Naive thymus-derived CD8-positive, alpha-beta T cell (primary cell): ENCODE measurements at regions not wholly inside any gene's neighbourhood (a gene's known extent, or its start where the extent isn't known, plus 50 kb on each side); places are given as distances from the start of the nearest gene placed in this dataset.

Source experiments
- ATAC-seq, 2 donors: fragments of 150-1000 bp; cut with Tn5 transposase in 1 of 2; sonication (Bioruptor Pico), chemical (Tn5 transposase) in 1 of 2; 1 replicate in 1 of 2; 2 replicates in 1 of 2; pipeline ENCODE4 v1.10.0; 2021; ENCODE audit warnings: mild to moderate bottlenecking in 2 of 2, moderate library complexity in 2 of 2
- POLR2A ChIA-PET: fragments of 350-600 bp; sonication (Branson Sonifier 250); formaldehyde crosslinking; loops from one replicate; lab custom pipeline; 2021; ENCODE audit warnings: antibody characterized with exemption; lab: Charles Lee
- DNase-seq, 10 donors: peaks; one replicate each; pipeline versions ENCODE4 v3.0.0 to v3.0.0-alpha.2; 2020 to 2022
- H3K27ac Mint-ChIP-seq, 10 donors: one replicate each; pipeline ENCODE4 v1.8.0; 2020 to 2022; ENCODE audit warnings: mild to moderate bottlenecking in 10 of 10, mixed read lengths in 10 of 10, moderate library complexity in 4 of 10, inconsistent platforms in 1 of 10
- H3K27me3 Mint-ChIP-seq, 5 donors: one replicate each; pipeline ENCODE4 v1.8.0; 2021 to 2022; ENCODE audit warnings: mixed read lengths in 5 of 5
- H3K36me3 Mint-ChIP-seq, 3 donors: one replicate each; pipeline ENCODE4 v1.8.0; 2020 to 2022; ENCODE audit warnings: mixed read lengths in 3 of 3, mild to moderate bottlenecking in 2 of 3, inconsistent platforms in 1 of 3
- H3K4me1 Mint-ChIP-seq, 4 donors: one replicate each; pipeline ENCODE4 v1.8.0; 2021 to 2022; ENCODE audit warnings: mixed read lengths in 4 of 4
- H3K4me3 Mint-ChIP-seq, 10 donors: one replicate each; pipeline ENCODE4 v1.8.0; 2020 to 2022; ENCODE audit warnings: mild to moderate bottlenecking in 10 of 10, mixed read lengths in 10 of 10, moderate library complexity in 6 of 10, inconsistent platforms in 1 of 10
- H3K9me3 Mint-ChIP-seq, 9 donors: one replicate each; pipeline ENCODE4 v1.8.0; 2020 to 2022; ENCODE audit warnings: mixed read lengths in 9 of 9, mild to moderate bottlenecking in 3 of 9, inconsistent platforms in 1 of 9, moderate library complexity in 1 of 9

- no peak for ATAC-seq
- POLR2A ChIA-PET = no interaction called here
- no peaks in the 10 kb centered on the region for H3K36me3 Mint-ChIP-seq
- H3K4me1 Mint-ChIP-seq = peaks cover 0 to 8% (median 6%) of the 10 kb centered on the region in 4 donors
- H3K9me3 Mint-ChIP-seq = peaks cover 0 to 5% (median 0%) of the 10 kb centered on the region in 9 donors
- no peak for DNase-seq
- H3K4me3 Mint-ChIP-seq = no peak overlapping the region
- H3K27me3 Mint-ChIP-seq = peaks cover under 1 to 12% (median 7%) of the 10 kb centered on the region in 5 donors
- H3K27ac Mint-ChIP-seq = no peak overlapping the region
These were observed 83.9 kb upstream of the PROK2 start for GRCh38 chr3:71868876-71869275.

- Mint-ChIP-seq H3K27ac (no peak overlapping the region), H3K9me3 (peaks cover 0 to 8% (median 0%) of the 10 kb centered on the region in 9 donors), H3K36me3 (peaks cover 0 to 2% (median 0%) of the 10 kb centered on the region in 3 donors), H3K4me3 (no peak overlapping the region), H3K27me3 (peaks cover 14 to 43% (median 28%) of the 10 kb centered on the region in 5 donors), H3K4me1 (no peaks in the 10 kb centered on the region)
- POLR2A ChIA-PET = no interaction called here
- ATAC-seq = no peak
- DNase-seq = no peak
These were observed 80.8 kb upstream of the PROK2 start for GRCh38 chr3:71865727-71866126.

GRCh38 chr3:71863563-71864190 is 78.7 kb upstream of the PROK2 start:
- no peak overlapping the region for H3K27ac Mint-ChIP-seq
- POLR2A ChIA-PET = no interaction called here
- H3K4me3 Mint-ChIP-seq = no peak overlapping the region
- peaks cover 0 to 12% (median 0%) of the 10 kb centered on the region in 9 donors for H3K9me3 Mint-ChIP-seq
- ATAC-seq (no peak), DNase-seq (no peak)
- peaks cover 0 to 4% (median 0%) of the 10 kb centered on the region in 3 donors for H3K36me3 Mint-ChIP-seq
- peaks cover 0 to 6% (median 4%) of the 10 kb centered on the region in 4 donors for H3K4me1 Mint-ChIP-seq
- peaks cover 19 to 50% (median 28%) of the 10 kb centered on the region in 5 donors for H3K27me3 Mint-ChIP-seq

- DNase-seq (no peak), ATAC-seq (no peak)
- no peak overlapping the region for H3K4me3 Mint-ChIP-seq
- H3K27ac Mint-ChIP-seq = peak overlapping the region in 1 of 10 donors; percentile 58
- POLR2A ChIA-PET = no interaction called here
- peaks cover 19 to 50% (median 27%) of the 10 kb centered on the region in 5 donors for H3K27me3 Mint-ChIP-seq
- peaks cover 0 to 12% (median 0%) of the 10 kb centered on the region in 9 donors for H3K9me3 Mint-ChIP-seq
- peaks cover 0 to 10% (median 5%) of the 10 kb centered on the region in 4 donors for H3K4me1 Mint-ChIP-seq
- H3K36me3 Mint-ChIP-seq = peaks cover 0 to 4% (median 0%) of the 10 kb centered on the region in 3 donors
These were observed 77.6 kb upstream of the PROK2 start for GRCh38 chr3:71862371-71863140.

GRCh38 chr3:71859123-71859519 is 74.2 kb upstream of the PROK2 start:
- DNase-seq = peak in 5 of 10 donors; percentile 24 to 59 (median 36)
- POLR2A ChIA-PET = interaction anchor here (0.6 to 1.1 kb wide), 3 partner anchors 9 to 130 kb away, joined by 3 to 5 read pairs (median 4); no protein-coding TSS in a partner anchor
- Mint-ChIP-seq H3K4me3 (no peak overlapping the region), H3K4me1 (peaks cover 0 to 10% (median 5%) of the 10 kb centered on the region in 4 donors), H3K36me3 (peaks cover 0 to 4% (median 0%) of the 10 kb centered on the region in 3 donors), H3K27me3 (peaks cover 17 to 41% (median 20%) of the 10 kb centered on the region in 5 donors), H3K9me3 (peaks cover 0 to 12% (median 0%) of the 10 kb centered on the region in 9 donors), H3K27ac (no peak overlapping the region)
- peak; percentile 51 to 78 for ATAC-seq

GRCh38 chr3:71858503-71859122 is 73.7 kb upstream of the PROK2 start:
- ATAC-seq (no peak), DNase-seq (no peak)
- Mint-ChIP-seq H3K36me3 (peaks cover 0 to 4% (median 0%) of the 10 kb centered on the region in 3 donors), H3K4me1 (peaks cover 0 to 10% (median 5%) of the 10 kb centered on the region in 4 donors), H3K4me3 (no peak overlapping the region), H3K27me3 (peaks cover 15 to 36% (median 19%) of the 10 kb centered on the region in 5 donors), H3K27ac (peak overlapping the region in 1 of 10 donors; percentile 44), H3K9me3 (peaks cover 0 to 12% (median 0%) of the 10 kb centered on the region in 9 donors)
- POLR2A ChIA-PET = interaction anchor here (1.1 kb wide), 1 partner anchor 129 kb away, joined by 5 read pairs; no protein-coding TSS in a partner anchor

GRCh38 chr3:71857956-71858355 is 73.0 kb upstream of the PROK2 start:
- POLR2A ChIA-PET = interaction anchor here (0.6 kb wide), 1 partner anchor 309 kb away, joined by 3 read pairs; no protein-coding TSS in a partner anchor
- peaks cover 0 to 4% (median 0%) of the 10 kb centered on the region in 3 donors for H3K36me3 Mint-ChIP-seq
- H3K4me3 Mint-ChIP-seq = no peak overlapping the region
- H3K27me3 Mint-ChIP-seq = peaks cover 9 to 29% (median 13%) of the 10 kb centered on the region in 5 donors
- peaks cover 0 to 10% (median 5%) of the 10 kb centered on the region in 4 donors for H3K4me1 Mint-ChIP-seq
- ATAC-seq = no peak
- peaks cover 0 to 12% (median 0%) of the 10 kb centered on the region in 9 donors for H3K9me3 Mint-ChIP-seq
- DNase-seq = no peak
- H3K27ac Mint-ChIP-seq = no peak overlapping the region

- no peaks in the 10 kb centered on the region for H3K36me3 Mint-ChIP-seq
- no peak for DNase-seq
- ATAC-seq = no peak
- H3K4me1 Mint-ChIP-seq = peaks cover 0 to 10% (median 5%) of the 10 kb centered on the region in 4 donors
- no peak overlapping the region for H3K4me3 Mint-ChIP-seq
- H3K27me3 Mint-ChIP-seq = peaks cover 0 to 3% (median 0%) of the 10 kb centered on the region in 5 donors
- POLR2A ChIA-PET = interaction anchor here (0.5 kb wide), 1 partner anchor 50 kb away, joined by 3 read pairs; no protein-coding TSS in a partner anchor
- H3K9me3 Mint-ChIP-seq = no peaks in the 10 kb centered on the region
- H3K27ac Mint-ChIP-seq = no peak overlapping the region
These were observed 69.8 kb upstream of the PROK2 start for GRCh38 chr3:71854706-71855105.

- POLR2A ChIA-PET = interaction anchor here (0.5 kb wide), 1 partner anchor 51 kb away, joined by 3 read pairs; no protein-coding TSS in a partner anchor
- H3K27me3 Mint-ChIP-seq = peaks cover 0 to 3% (median 0%) of the 10 kb centered on the region in 5 donors
- H3K4me1 Mint-ChIP-seq = peaks cover 0 to 8% (median 5%) of the 10 kb centered on the region in 4 donors
- DNase-seq (no peak), ATAC-seq (no peak)
- H3K27ac Mint-ChIP-seq = no peak overlapping the region
- no peaks in the 10 kb centered on the region for H3K36me3 Mint-ChIP-seq
- no peaks in the 10 kb centered on the region for H3K9me3 Mint-ChIP-seq
- no peak overlapping the region for H3K4me3 Mint-ChIP-seq
These were observed 69.1 kb upstream of the PROK2 start for GRCh38 chr3:71854096-71854495.

- ATAC-seq (no peak), DNase-seq (no peak)
- no peaks in the 10 kb centered on the region for H3K36me3 Mint-ChIP-seq
- no peak overlapping the region for H3K27ac Mint-ChIP-seq
- no peak overlapping the region for H3K4me3 Mint-ChIP-seq
- H3K27me3 Mint-ChIP-seq = peaks cover 0 to 3% (median 0%) of the 10 kb centered on the region in 5 donors
- no peaks in the 10 kb centered on the region for H3K4me1 Mint-ChIP-seq
- POLR2A ChIA-PET = no interaction called here
- H3K9me3 Mint-ChIP-seq = no peaks in the 10 kb centered on the region
These were observed 66.9 kb upstream of the PROK2 start for GRCh38 chr3:71851878-71852277.

- ATAC-seq (no peak), DNase-seq (no peak)
- Mint-ChIP-seq H3K36me3 (no peaks in the 10 kb centered on the region), H3K4me1 (no peaks in the 10 kb centered on the region), H3K27ac (no peak overlapping the region), H3K9me3 (no peaks in the 10 kb centered on the region), H3K27me3 (peaks cover 0 to 2% (median 0%) of the 10 kb centered on the region in 5 donors), H3K4me3 (no peak overlapping the region)
- POLR2A ChIA-PET = no interaction called here
These were observed 65.7 kb upstream of the PROK2 start for GRCh38 chr3:71850654-71851053.

GRCh38 chr3:71849681-71850080 is 64.7 kb upstream of the PROK2 start:
- DNase-seq (no peak), ATAC-seq (no peak)
- no peaks in the 10 kb centered on the region for H3K4me1 Mint-ChIP-seq
- no peaks in the 10 kb centered on the region for H3K9me3 Mint-ChIP-seq
- POLR2A ChIA-PET = interaction anchor here (0.9 kb wide), 1 partner anchor 10 kb away, joined by 4 read pairs; no protein-coding TSS in a partner anchor
- H3K36me3 Mint-ChIP-seq = no peaks in the 10 kb centered on the region
- no peak overlapping the region for H3K27ac Mint-ChIP-seq
- H3K4me3 Mint-ChIP-seq = no peak overlapping the region
- H3K27me3 Mint-ChIP-seq = peaks cover 0 to 2% (median 0%) of the 10 kb centered on the region in 5 donors
